ENCODE measurements at regions not wholly inside any gene's neighbourhood (a gene's known extent, or its start where the extent isn't known, plus 50 kb on each side); places are given as distances from the start of the nearest gene placed in this dataset.

DNA sequence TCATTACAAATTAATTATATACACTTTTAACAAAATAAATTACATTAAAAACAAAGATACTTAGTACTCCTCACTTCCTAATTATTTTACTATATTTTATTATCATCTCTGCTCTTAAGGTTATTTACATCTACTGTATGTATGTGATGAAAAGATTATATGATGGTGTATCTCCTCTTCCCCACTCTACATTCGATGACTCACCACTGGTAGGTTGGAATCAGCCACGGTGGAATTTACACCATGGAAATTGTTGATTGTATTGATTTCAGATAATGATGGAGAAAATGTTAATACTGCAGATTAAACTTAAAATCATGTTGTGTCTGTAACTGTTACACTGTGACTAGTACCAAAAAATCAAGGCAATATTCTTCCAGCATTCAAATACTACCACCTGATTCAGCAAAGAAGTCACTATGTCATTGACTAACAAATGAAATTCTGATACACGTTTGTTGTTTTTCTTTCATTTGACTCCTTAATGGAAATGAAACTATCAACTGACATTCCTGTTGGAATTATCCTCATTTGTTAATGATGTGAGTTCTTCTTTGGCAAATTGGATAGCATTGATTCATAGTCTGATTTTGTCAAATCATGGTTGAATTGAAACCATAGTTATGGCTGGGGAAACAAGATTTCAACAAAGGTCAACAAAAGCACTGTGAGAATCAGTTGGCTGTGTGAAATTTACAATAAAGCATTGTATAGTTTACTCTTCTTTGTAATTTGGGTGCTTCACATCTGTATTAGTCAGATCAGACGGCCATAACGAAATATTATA is 69.0 kb upstream of the NLK start:
- no peaks in the 10 kb centered on the region for H3K36me3 ChIP-seq
- DNase-seq (no peak), ATAC-seq (no peak)
- intact Hi-C loops (cut with DNase I), result no loop called here
- no peak overlapping the region for H3K4me3 ChIP-seq
- H3K4me1 ChIP-seq, result no peaks in the 10 kb centered on the region
- no peaks in the 10 kb centered on the region for H3K9me3 ChIP-seq
- no peak overlapping the region for H3K27ac ChIP-seq
- TF ChIP-seq, protein P1, sequence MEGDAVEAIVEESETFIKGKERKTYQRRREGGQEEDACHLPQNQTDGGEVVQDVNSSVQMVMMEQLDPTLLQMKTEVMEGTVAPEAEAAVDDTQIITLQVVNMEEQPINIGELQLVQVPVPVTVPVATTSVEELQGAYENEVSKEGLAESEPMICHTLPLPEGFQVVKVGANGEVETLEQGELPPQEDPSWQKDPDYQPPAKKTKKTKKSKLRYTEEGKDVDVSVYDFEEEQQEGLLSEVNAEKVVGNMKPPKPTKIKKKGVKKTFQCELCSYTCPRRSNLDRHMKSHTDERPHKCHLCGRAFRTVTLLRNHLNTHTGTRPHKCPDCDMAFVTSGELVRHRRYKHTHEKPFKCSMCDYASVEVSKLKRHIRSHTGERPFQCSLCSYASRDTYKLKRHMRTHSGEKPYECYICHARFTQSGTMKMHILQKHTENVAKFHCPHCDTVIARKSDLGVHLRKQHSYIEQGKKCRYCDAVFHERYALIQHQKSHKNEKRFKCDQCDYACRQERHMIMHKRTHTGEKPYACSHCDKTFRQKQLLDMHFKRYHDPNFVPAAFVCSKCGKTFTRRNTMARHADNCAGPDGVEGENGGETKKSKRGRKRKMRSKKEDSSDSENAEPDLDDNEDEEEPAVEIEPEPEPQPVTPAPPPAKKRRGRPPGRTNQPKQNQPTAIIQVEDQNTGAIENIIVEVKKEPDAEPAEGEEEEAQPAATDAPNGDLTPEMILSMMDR (IDR thresholded peaks at IDR 0.05), result no peak
- H3K27me3 ChIP-seq, result no peaks in the 10 kb centered on the region

- H3K36me3 ChIP-seq, result no peaks in the 10 kb centered on the region
- intact Hi-C loops (cut with DNase I), result no loop called here
- no peak overlapping the region for H3K27ac ChIP-seq
- no peaks in the 10 kb centered on the region for H3K9me3 ChIP-seq
- no peaks in the 10 kb centered on the region for H3K27me3 ChIP-seq
- DNase-seq, result no peak
- no peak overlapping the region for H3K4me3 ChIP-seq
- no peak for ATAC-seq
- no peaks in the 10 kb centered on the region for H3K4me1 ChIP-seq
- TF ChIP-seq, protein P1 (IDR thresholded peaks at IDR 0.05), result no peak
Measured at GRCh38 chr17:27974045-27974436, 68.4 kb upstream of the NLK start.

GRCh38 chr17:27974531-27975145 is 67.8 kb upstream of the NLK start:
- H3K4me1 ChIP-seq, result no peaks in the 10 kb centered on the region
- H3K9me3 ChIP-seq, result no peaks in the 10 kb centered on the region
- no peaks in the 10 kb centered on the region for H3K27me3 ChIP-seq
- no peak overlapping the region for H3K4me3 ChIP-seq
- DNase-seq (no peak), ATAC-seq (no peak)
- H3K36me3 ChIP-seq, result no peaks in the 10 kb centered on the region
- intact Hi-C loops (cut with DNase I), result no loop called here
- TF ChIP-seq, protein P1 (IDR thresholded peaks at IDR 0.05), result no peak
- H3K27ac ChIP-seq, result no peak overlapping the region

GRCh38 chr17:27975146-27976011 is 67.1 kb upstream of the NLK start:
- Histone ChIP-seq H3K27ac (no peak overlapping the region), H3K4me3 (no peak overlapping the region), H3K36me3 (no peaks in the 10 kb centered on the region), H3K4me1 (no peaks in the 10 kb centered on the region), H3K27me3 (no peaks in the 10 kb centered on the region), H3K9me3 (no peaks in the 10 kb centered on the region)
- TF ChIP-seq, protein P1 (IDR thresholded peaks at IDR 0.05), result no peak
- no peak for ATAC-seq
- intact Hi-C loops (cut with DNase I), result no loop called here
- DNase-seq, result no peak

DNA sequence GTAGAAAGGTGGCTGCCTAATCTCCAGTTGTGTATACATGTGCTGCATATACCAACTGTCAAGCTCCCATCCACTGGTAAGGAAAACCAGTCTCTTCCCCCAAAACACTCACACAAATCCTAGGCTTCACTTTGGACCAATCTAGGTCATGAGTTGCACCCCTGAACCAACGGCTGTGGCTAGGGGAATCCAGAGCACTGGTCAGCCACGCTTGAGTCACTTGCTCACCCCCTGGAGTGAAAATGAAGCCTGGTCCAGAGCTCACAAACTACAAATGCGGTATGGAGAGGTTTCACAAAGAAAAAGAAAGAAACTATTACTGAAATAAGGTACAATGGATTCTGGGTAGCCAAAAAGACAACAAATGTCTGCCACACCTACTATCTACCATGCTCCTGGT is 66.1 kb upstream of the NLK start:
- no peak for DNase-seq
- intact Hi-C loops (cut with DNase I), result no loop called here
- Histone ChIP-seq H3K9me3 (no peaks in the 10 kb centered on the region), H3K27ac (no peak overlapping the region), H3K4me1 (no peaks in the 10 kb centered on the region), H3K27me3 (no peaks in the 10 kb centered on the region), H3K36me3 (no peaks in the 10 kb centered on the region), H3K4me3 (no peak overlapping the region)
- TF ChIP-seq, protein P1 (IDR thresholded peaks at IDR 0.05), result no peak
- ATAC-seq, result no peak

Measured in left lung (tissue), 4 donors.